ENCODE measurements at regions not wholly inside any gene's neighbourhood (a gene's known extent, or its start where the extent isn't known, plus 50 kb on each side); places are given as distances from the start of the nearest gene placed in this dataset.

DNA sequence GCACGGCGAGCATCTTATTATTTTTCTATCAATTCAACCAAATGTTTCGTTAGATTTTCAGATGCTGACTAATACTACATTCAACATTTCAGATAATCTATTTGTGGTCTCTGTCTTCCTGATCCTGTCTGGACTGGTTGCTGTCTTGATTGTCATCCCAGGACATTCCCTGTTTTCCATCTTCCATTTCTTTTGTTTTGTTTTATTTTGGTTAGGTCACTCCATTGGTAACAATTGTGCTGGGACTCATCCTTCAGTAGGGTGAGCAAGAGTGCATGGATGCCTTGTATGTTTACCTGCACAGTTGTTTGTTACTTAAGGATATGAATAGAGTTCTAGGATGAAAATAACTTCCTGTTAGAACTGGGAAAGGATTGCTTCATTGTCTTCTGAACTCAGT lies 55.9 kb upstream of the ACYP2 start:
- TF ChIP-seq EZH2 (IDR thresholded peaks at IDR 0.05) = no peak
- TF ChIP-seq POLR2AphosphoS5 (IDR thresholded peaks at IDR 0.05; ENCODE audit: borderline replicate concordance, low read depth, low read length) = no peak

Measured in SK-N-MC (cell line).